Mononuclear cell (primary cell): ENCODE measurements at regions not wholly inside any gene's neighbourhood (a gene's known extent, or its start where the extent isn't known, plus 50 kb on each side); places are given as distances from the start of the nearest gene placed in this dataset.

Experiments
- H3K27me3 ChIP-seq: 2 replicates; pipeline ENCODE4 v1.6.0; 2011; ENCODE audit warnings: low read length, control low read depth; ENCODE audit not compliant: insufficient read depth
- H3K4me1 ChIP-seq: 2 replicates; pipeline ENCODE4 v1.5.1; 2011; ENCODE audit warnings: mild to moderate bottlenecking, low read length, control low read depth; ENCODE audit not compliant: insufficient read depth
- H3K4me3 ChIP-seq: 2 replicates; pipeline ENCODE4 v1.5.1; 2011; ENCODE audit warnings: mild to moderate bottlenecking, low read length, moderate library complexity
- H3K9me3 ChIP-seq: 2 replicates; pipeline ENCODE4 v1.5.1; 2011; ENCODE audit warnings: low read depth, mild to moderate bottlenecking, control low read depth, low read length

- peaks cover 21% of the 10 kb centered on the region for H3K4me1 ChIP-seq
- no peaks in the 10 kb centered on the region for H3K9me3 ChIP-seq
- no peaks in the 10 kb centered on the region for H3K27me3 ChIP-seq
- no peak overlapping the region for H3K4me3 ChIP-seq
These were observed 97.4 kb upstream of the CCND2 start for GRCh38 chr12:4176168-4176567.

DNA sequence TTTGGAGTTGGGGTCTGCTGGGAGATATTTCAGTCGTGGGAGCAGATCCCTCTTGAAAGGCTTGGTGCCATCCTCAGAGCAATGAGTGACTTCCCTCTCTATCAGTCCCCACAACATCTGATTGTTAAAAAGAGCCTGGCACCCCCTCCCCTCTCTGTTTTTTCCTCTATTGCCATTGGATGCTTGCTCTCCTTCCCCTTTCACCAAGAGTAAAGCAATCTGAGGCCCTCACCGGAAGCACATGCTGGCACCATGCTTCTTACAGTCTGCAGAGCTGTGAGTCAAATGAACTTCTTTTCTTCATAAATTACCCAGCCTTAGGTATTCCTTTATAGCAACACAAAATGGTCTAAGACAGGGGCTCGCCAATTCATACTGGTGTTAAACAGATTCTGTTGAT lies 99.1 kb upstream of the CCND2 start:
- no peak overlapping the region for H3K4me3 ChIP-seq
- no peaks in the 10 kb centered on the region for H3K9me3 ChIP-seq
- peaks cover 31% of the 10 kb centered on the region for H3K4me1 ChIP-seq

DNA sequence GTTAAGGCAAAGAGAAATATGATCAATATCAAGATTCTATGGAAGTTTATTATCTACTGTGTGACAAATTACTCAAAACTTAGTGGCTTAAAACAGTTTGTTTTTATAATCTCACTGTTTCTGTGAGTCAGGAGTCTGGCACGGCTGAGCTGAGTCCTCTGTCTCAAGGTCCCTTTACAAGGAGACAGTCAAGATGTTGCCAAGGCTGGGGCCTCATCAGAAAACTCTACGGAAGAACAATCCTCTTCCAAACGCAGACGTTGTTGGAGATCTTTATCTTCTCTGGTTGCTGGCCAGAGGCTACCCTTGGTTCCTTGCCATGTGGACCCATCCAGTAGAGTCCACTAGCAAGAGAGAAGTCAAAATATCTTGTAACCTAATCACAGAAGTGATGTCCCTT lies 100.6 kb upstream of the CCND2 start:
- H3K27me3 ChIP-seq, result no peaks in the 10 kb centered on the region
- H3K9me3 ChIP-seq, result no peaks in the 10 kb centered on the region
- H3K4me3 ChIP-seq, result no peak overlapping the region
- peaks cover 32% of the 10 kb centered on the region for H3K4me1 ChIP-seq

More for the DNA sequence above, 99.1 kb upstream of the CCND2 start:
- no peaks in the 10 kb centered on the region for H3K27me3 ChIP-seq

DNA sequence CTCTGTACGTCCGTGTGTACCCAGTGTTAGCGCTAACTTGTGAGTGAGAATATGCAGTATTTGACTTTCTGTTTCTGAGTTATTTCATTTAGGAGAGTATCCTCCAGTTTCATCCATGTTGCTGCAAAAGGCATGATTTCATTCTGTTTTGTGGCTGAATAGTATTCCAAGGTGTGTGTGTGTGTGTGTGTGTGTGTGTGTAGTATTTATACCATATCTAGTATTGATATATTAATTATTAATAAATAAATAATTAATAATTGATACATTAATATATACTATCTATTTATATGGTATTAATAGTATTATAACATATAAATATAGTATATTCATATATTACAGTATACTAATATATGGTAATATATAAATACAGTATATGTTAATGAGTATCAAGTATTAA lies 101.8 kb upstream of the CCND2 start:
- H3K27me3 ChIP-seq, result no peaks in the 10 kb centered on the region
- peaks cover 22% of the 10 kb centered on the region for H3K4me1 ChIP-seq
- no peak overlapping the region for H3K4me3 ChIP-seq

GRCh38 chr12:4169959-4170358 lies 103.6 kb upstream of the CCND2 start:
- Histone ChIP-seq H3K4me1 (peaks cover 29% of the 10 kb centered on the region), H3K27me3 (no peaks in the 10 kb centered on the region), H3K9me3 (no peaks in the 10 kb centered on the region), H3K4me3 (no peak overlapping the region)

More for the DNA sequence above, 101.8 kb upstream of the CCND2 start:
- no peaks in the 10 kb centered on the region for H3K9me3 ChIP-seq

DNA sequence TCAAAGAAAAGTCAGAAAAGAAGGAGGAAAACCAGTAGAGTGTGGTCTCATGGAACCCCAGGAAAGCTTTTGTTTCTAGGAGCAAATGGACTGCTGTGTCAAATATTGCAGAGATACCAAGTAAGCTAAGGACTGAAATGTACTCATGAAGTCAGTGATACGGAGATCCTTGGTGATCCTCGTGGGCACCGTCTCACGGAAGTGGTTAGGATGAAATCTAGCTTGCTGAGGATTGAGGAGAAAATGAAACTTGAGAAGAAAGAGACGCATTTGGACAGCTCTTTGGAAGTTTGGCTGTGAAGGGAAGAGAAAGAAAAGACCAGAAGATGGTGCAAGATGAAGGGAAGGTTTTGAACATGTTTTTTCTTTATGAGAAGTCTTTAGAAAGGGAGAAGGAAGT lies 104.0 kb upstream of the CCND2 start:
- no peaks in the 10 kb centered on the region for H3K9me3 ChIP-seq
- peaks cover 32% of the 10 kb centered on the region for H3K4me1 ChIP-seq
- no peaks in the 10 kb centered on the region for H3K27me3 ChIP-seq
- no peak overlapping the region for H3K4me3 ChIP-seq

GRCh38 chr12:4168036-4168435 lies 105.5 kb upstream of the CCND2 start:
- no peak overlapping the region for H3K4me3 ChIP-seq
- H3K27me3 ChIP-seq, result no peaks in the 10 kb centered on the region
- no peaks in the 10 kb centered on the region for H3K9me3 ChIP-seq
- H3K4me1 ChIP-seq, result peaks cover 27% of the 10 kb centered on the region

- no peaks in the 10 kb centered on the region for H3K9me3 ChIP-seq
- H3K27me3 ChIP-seq, result no peaks in the 10 kb centered on the region
- H3K4me1 ChIP-seq, result peaks cover 22% of the 10 kb centered on the region
- H3K4me3 ChIP-seq, result peak overlapping the region; percentile 45
These were observed 108.7 kb upstream of the CCND2 start for GRCh38 chr12:4164559-4165558.

DNA sequence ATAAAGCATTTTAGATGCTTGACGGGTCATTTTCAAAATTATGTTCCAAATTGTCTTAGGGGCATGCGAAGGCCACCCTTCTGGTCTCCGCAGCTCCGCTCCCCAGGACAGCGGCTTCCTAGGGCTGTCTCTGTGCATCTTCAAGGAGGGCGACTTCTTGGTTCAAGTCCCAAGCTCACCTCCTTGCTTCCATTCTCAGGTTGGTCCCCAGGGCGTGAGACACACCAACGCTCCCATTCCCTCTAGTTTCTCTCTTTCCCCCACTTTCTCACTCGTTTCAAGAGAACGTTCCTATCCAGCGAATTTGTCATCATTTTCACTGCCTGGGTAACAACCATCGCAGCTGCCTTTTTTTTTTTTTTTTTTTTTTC lies 109.4 kb upstream of the CCND2 start:
- Histone ChIP-seq H3K4me1 (peaks cover 16% of the 10 kb centered on the region), H3K9me3 (no peaks in the 10 kb centered on the region), H3K4me3 (peak overlapping the region; percentile 45), H3K27me3 (no peaks in the 10 kb centered on the region)

DNA sequence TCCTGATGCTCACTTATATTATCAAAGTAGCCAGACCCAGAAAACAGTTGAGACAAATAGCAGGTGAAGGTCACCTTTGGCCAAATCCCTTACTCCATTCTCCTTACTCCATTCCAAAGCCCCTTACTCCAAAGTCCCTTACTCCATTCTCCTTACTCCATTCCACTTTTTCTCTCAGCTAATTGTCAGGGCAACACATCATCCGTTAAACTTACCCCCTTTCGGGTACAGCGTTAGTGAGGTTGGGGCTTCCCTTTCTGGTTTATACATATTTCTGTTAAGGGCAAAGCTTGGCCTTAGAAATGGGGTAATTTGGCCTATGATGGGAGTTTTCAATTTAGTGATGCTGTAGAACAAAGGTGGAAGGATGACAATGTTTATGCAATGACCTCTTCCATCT lies 111.8 kb upstream of the CCND2 start:
- Histone ChIP-seq H3K27me3 (no peaks in the 10 kb centered on the region), H3K9me3 (no peaks in the 10 kb centered on the region), H3K4me3 (no peak overlapping the region), H3K4me1 (peaks cover 16% of the 10 kb centered on the region)

GRCh38 chr12:4160314-4161040 lies 113.1 kb upstream of the CCND2 start:
- Histone ChIP-seq H3K4me3 (no peak overlapping the region), H3K4me1 (peaks cover 24% of the 10 kb centered on the region), H3K27me3 (no peaks in the 10 kb centered on the region), H3K9me3 (no peaks in the 10 kb centered on the region)

DNA sequence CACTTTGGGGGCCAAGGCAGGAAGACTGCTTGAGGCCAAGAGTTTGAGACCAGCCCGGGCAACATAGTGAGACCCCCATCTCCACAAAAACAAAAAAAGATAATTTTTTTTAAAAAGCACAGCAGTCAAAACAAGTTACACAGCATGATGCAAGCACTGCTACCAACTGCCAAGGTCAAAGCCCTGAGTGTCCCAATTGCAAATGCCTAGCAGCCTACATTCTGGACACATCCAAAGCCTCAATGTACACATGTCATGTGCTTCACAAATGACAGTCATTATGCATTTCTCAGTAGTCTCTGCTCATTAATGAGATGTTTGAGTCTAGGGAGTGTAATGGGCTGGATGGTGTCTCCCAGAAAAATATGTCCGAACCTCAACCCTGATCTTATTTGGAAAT lies 113.7 kb upstream of the CCND2 start:
- H3K27me3 ChIP-seq, result no peaks in the 10 kb centered on the region
- peaks cover 19% of the 10 kb centered on the region for H3K4me1 ChIP-seq
- H3K4me3 ChIP-seq, result no peak overlapping the region
- no peaks in the 10 kb centered on the region for H3K9me3 ChIP-seq

- Histone ChIP-seq H3K27me3 (no peaks in the 10 kb centered on the region), H3K4me3 (no peak overlapping the region), H3K9me3 (no peaks in the 10 kb centered on the region), H3K4me1 (peaks cover 26% of the 10 kb centered on the region)
These were observed 115.3 kb upstream of the CCND2 start for GRCh38 chr12:4158306-4158705.

DNA sequence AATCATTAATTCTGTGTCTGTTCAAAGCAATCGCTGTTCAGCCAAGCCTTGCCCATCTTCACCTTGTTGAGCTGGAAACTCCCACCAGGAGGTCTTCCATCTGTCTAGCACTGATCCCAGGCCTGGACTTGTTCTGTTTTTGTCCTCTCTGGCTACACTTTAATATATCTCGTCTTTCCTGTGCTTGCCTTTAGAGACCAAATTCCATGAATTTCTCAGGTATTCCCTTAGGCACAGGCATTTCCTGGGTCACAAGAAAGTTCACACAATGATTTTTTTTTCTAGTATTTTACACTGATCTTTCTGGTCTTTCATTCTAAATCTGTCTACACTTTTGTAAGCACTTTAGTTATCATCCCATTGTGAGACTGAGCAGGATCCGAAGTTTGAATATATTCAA lies 116.4 kb upstream of the CCND2 start:
- Histone ChIP-seq H3K4me3 (no peak overlapping the region), H3K4me1 (peaks cover 37% of the 10 kb centered on the region), H3K27me3 (no peaks in the 10 kb centered on the region), H3K9me3 (no peaks in the 10 kb centered on the region)

DNA sequence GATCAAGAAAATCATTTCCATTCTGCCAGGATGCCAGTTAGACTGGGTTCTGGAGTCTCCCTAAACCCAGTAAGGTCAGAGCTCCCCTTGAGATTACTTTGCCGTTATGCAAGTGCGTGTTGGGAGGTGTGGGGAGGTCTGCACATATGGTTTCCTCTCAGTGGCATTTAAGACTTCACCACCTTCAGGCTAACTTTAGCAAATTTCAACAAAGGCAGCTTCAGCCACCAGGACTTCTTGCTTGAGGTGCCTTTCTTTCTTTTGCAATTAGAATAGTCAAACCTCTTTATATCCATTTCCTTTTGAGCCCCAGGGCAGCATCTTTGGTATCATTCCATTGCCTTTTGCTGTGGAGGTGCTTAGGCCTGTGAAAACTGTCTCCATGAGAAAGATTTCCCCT lies 117.2 kb upstream of the CCND2 start:
- Histone ChIP-seq H3K27me3 (no peaks in the 10 kb centered on the region), H3K4me1 (peaks cover 41% of the 10 kb centered on the region), H3K9me3 (no peaks in the 10 kb centered on the region), H3K4me3 (no peak overlapping the region)
